Stimulated activated CD4-positive, alpha-beta T cell treated with anti-CD3 and anti-CD28 coated beads, Interleukin-1b, Interleukin-23, amount 100 ng/mL, for 1 hour (primary cell): ENCODE measurements at regions not wholly inside any gene's neighbourhood (a gene's known extent, or its start where the extent isn't known, plus 50 kb on each side); places are given as distances from the start of the nearest gene placed in this dataset.
A peak's percentile ranks its signal among the peaks of the same experiment; 100 is the strongest.

Source experiments
- DNase-seq, 2 donors: peaks; one replicate each; pipeline ENCODE4 v3.0.0-alpha.2; 2020; ENCODE audit warnings: low read depth in 2 of 2

DNA sequence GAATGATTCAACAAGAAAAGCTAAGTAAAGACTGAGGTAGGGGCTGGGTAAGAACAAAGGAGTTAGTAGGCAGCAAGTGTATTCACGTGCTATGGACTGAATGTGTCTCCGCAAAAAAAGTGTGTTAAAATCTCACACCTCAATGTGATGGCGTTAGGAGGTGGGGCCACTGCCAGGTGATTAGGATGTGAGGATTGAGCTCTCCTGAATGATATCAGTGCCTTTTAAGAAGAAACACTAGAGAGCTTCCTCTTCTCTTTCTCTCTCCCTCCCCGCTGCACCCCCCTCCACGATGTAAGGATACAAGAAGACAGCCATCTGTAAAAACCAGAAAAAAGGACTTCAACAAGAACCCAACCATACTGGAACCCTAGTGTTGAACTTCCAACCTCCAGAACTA is 396.1 kb upstream of the PLXNA2 start:
- no peak for DNase-seq

- no peak for DNase-seq
These were observed 397.5 kb upstream of the PLXNA2 start for GRCh38 chr1:208641579-208642280.

GRCh38 chr1:208643005-208643597 is 398.9 kb upstream of the PLXNA2 start:
- no peak for DNase-seq

DNA sequence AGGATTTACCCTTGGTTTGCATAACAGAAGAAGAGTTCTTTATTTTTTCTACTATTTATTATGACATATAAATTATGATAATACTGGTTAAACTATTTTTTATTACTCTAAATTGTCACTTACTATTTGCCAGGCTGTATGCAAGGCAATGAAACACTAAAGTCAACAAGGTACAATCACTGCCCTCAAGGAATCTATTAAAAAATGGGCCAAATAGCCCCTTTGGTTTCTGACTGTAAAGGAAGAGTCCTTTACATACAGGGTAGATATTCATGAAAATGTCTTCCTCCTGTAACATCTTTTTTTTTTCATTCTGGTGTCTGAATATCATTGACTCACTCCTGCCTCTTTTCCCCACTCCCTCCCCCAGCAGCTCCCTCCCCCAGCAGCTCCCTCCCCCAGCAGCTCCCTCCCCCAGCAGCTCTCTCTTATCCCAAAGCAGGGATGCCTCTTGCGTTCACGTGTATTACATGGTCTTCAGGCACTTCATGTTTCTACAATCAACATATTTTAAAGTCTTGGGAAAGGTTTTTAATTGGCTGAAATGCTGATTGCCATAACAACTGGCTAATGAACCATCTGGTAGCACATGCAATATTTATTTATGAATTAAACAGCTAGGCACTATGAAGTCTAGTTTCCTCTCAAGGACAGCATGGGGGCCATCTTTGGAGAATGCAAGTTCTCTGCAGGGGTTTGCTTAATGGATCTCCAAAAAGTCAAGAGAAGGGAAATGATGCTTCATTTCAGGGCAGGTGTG is 400.4 kb upstream of the PLXNA2 start:
- DNase-seq = no peak

DNA sequence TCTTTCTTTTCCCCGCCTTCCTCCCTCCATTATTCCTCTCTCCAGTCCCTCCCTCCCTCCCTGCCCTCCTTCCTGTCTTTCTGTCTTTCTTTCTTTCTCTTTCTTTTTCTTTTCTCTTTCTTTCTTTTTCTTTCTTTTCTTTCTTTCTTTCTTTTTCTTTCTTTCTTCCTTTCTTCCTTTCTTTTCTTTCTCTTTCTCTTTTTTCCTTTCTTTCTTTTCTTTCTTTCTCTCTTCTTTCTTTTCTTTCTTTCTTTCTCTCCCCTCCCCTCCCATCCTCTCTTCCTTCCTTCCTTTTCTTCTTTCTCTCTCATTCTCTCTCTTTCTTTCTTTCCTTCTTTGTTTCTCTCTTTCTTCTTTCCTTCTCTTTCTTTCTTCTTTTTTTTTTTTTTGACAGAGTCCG is 402.2 kb upstream of the PLXNA2 start:
- DNase-seq = no peak

DNA sequence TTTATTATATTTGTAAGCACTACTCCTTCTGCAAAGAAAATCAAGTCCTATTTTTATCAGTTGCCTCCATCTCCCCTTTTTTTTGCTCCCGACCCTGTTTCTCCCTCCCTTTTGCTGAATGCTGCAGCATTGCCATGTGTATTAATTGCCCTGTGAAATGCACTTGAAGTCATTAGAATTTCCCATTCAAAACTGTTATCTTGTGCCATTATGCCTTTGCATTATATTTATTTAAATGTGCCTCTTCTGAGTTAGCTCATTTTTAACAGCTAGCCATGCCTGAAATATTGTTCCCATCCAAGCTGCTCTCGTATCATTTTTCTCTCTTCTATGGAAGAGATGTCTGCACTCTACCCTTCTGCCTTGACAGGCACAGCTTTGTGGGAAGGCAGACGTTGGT is 404.0 kb upstream of the PLXNA2 start:
- no peak for DNase-seq

DNA sequence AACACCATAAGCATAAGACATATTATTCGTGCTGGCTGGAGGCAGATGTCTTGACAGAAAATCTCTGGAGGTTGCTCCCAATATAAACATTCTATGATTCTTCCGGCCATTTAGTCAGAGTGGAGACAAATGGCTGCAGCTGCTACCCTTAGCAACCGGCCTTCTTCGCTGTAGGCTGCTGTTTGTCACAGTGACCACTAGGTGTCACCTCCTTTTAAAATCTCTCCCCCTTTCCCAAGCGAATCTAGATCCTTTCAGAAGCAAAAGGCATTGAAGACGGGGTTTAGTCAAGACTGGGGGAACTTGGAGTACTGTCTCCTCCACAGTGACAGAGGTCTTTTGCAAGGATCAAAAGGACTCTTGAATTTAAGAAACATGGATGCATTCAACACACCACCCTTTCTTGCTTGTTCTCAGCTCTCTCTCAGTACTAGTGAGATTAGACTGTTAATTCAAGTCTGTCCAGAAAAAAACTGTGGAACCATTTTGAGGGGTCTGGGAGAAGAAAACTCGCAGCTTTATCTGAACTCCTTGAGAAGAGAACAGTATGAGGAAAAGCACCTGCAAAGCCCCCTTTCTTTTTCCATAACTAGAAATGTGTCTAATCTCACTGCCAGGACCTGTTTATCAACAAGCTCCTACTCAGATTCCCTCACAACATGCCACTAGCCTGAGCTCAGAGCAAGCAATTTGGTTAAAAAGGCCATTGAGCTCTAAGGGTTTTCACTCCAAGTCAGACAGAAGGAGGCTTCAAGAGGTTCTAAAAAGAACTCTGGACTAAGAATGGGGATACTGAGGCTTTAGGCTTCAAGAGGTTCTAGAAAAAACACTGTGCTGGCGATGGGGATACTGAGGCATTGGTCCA is 408.3 kb upstream of the PLXNA2 start:
- peak in 1 of 2 donors; percentile 2 for DNase-seq

DNA sequence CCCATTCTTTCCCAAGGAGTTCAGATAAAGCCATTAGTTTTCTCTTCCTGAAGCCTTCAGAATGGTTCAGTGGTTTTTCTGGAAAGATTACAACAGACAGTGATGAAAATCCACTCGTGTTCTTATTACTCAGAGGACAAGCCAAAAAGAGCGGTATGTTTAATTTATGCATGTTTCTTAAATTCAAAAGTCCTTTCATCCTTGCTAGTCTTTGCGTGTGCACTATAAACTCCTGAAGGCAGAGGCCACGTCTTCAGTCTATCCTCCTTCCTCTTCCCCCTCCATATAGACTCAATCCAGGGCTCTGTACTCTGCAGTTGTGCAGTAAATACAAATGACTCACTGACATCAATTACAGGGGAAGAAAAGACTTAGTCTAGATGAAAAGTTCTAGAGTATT is 409.2 kb upstream of the PLXNA2 start:
- DNase-seq = no peak

DNA sequence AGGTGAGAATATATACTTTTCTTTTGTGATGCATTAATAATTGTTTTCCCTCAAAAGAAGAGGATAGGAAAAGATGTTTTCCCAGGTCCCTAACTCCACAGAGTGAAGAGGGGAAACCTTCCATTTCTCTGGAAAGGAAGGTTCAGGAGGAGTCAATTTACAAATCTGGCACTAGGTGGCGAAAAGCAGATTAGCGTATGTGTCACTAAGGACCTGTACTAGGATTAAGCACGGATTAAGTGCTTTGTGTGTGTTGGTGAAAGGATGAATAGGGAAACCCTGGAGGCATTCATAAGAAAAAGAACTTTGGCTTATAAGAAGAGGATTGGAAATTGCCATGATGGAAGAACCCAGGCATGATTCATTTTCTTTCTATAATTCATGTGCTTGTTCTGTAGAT is 410.1 kb upstream of the PLXNA2 start:
- DNase-seq = no peak

- DNase-seq = no peak
These were observed 421.8 kb upstream of the PLXNA2 start for GRCh38 chr1:208665936-208666335.

GRCh38 chr1:208668991-208669390 is 424.8 kb upstream of the PLXNA2 start:
- no peak for DNase-seq

GRCh38 chr1:208670778-208671177 is 426.6 kb upstream of the PLXNA2 start:
- DNase-seq = no peak

- DNase-seq = no peak
These were observed 437.9 kb upstream of the PLXNA2 start for GRCh38 chr1:208681878-208682663.

DNA sequence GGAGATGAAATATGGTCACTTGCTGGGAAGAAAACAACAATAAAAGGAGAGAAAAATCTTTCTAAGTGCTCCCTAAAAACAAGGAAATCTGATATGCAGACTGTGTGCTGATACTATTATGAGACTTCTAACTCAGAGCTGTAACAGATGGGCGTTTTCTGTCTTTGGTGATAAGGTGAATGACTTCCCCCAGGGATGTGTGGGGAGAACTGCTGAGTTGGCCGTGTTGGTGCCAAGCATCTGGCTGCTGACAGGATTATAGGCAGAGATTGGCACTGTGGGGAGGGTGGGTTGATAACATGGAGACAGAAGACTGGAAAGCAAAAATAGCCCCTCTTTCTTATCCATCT is 438.5 kb upstream of the PLXNA2 start:
- DNase-seq = no peak

DNA sequence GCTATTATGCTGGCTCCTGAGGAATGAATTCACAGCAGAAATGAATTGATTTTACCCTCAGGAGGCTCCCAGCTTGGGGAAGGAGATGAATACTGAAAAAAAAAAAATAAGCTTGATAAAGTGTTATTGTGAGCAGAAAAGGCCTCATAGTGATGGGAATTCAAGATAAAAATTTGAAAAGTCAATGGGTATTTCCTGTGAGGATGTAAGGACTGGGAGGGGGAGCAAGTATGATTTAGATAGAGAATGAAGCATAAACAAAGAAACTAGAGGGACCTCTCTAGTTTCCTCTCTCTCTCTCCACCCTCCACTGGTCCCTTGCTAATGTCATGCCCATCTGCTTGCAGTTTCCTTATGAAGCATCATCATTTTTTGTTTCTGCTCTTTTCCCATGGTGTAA is 439.0 kb upstream of the PLXNA2 start:
- no peak for DNase-seq

DNA sequence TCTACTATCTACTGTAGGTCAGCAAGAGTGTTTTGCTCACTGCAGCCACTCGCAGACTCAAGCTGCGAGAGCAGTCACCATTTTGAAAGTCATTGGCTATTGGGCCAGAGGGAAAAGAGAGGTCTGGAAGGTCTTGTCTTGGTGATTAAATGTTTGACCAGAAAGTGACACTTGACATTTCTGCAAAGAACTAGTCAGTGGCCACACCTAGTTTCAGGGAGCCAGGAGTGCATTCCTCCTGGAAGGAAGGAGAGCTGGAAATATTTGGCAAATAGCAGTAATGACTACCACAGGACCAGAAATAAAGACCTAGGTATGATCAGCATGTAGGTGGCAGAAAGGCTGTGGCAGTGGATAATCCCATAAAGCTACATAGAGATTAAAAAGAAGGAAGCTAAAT is 440.0 kb upstream of the PLXNA2 start:
- no peak for DNase-seq

- DNase-seq = no peak
These were observed 442.4 kb upstream of the PLXNA2 start for GRCh38 chr1:208686592-208686991.

- no peak for DNase-seq
These were observed 444.6 kb upstream of the PLXNA2 start for GRCh38 chr1:208688656-208689315.

DNA sequence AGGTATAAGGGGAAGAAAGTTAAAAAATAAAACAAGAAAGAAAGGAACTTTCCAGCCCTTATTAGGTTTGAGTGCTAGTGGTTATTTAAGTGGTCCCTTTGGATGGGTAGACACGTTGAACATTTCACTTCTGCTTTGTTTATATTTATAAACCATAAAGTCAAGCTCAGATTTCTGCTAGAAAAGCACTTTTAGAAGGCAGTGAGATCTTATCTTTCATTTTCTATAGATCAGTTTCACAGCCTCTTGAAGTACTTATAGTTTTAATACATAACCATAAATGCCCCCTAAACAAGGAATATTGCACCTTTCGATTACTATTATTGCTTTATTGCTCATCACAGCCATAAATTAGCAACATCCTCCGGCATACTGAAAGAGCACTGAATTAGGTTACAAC is 446.8 kb upstream of the PLXNA2 start:
- no peak for DNase-seq

- DNase-seq = no peak
These were observed 465.8 kb upstream of the PLXNA2 start for GRCh38 chr1:208709981-208710380.

DNA sequence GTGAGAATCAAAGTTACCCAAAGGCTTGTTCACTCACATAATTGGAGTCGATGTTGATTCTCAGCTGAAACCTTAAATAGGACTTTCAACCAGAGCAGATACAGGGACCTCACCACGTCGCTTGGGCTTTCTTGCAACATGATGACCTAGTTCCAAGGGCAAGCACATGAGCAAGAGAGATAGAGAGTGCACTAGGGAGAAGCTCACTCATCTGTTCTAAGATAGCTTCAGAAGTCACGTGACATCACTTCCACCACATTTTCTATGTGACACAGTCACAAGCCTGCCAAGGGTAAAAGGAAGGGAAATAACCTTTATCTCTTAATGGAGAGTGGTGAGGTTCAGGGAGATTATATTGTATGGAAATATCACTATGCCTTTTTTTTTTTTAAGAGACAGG is 470.1 kb upstream of the PLXNA2 start:
- DNase-seq = no peak
